ENCODE measurements at regions not wholly inside any gene's neighbourhood (a gene's known extent, or its start where the extent isn't known, plus 50 kb on each side); places are given as distances from the start of the nearest gene placed in this dataset.

GRCh38 chr3:18883571-18883970, 264.7 kb upstream of the KCNH8 start (continued):
- TF ChIP-seq, protein P1, sequence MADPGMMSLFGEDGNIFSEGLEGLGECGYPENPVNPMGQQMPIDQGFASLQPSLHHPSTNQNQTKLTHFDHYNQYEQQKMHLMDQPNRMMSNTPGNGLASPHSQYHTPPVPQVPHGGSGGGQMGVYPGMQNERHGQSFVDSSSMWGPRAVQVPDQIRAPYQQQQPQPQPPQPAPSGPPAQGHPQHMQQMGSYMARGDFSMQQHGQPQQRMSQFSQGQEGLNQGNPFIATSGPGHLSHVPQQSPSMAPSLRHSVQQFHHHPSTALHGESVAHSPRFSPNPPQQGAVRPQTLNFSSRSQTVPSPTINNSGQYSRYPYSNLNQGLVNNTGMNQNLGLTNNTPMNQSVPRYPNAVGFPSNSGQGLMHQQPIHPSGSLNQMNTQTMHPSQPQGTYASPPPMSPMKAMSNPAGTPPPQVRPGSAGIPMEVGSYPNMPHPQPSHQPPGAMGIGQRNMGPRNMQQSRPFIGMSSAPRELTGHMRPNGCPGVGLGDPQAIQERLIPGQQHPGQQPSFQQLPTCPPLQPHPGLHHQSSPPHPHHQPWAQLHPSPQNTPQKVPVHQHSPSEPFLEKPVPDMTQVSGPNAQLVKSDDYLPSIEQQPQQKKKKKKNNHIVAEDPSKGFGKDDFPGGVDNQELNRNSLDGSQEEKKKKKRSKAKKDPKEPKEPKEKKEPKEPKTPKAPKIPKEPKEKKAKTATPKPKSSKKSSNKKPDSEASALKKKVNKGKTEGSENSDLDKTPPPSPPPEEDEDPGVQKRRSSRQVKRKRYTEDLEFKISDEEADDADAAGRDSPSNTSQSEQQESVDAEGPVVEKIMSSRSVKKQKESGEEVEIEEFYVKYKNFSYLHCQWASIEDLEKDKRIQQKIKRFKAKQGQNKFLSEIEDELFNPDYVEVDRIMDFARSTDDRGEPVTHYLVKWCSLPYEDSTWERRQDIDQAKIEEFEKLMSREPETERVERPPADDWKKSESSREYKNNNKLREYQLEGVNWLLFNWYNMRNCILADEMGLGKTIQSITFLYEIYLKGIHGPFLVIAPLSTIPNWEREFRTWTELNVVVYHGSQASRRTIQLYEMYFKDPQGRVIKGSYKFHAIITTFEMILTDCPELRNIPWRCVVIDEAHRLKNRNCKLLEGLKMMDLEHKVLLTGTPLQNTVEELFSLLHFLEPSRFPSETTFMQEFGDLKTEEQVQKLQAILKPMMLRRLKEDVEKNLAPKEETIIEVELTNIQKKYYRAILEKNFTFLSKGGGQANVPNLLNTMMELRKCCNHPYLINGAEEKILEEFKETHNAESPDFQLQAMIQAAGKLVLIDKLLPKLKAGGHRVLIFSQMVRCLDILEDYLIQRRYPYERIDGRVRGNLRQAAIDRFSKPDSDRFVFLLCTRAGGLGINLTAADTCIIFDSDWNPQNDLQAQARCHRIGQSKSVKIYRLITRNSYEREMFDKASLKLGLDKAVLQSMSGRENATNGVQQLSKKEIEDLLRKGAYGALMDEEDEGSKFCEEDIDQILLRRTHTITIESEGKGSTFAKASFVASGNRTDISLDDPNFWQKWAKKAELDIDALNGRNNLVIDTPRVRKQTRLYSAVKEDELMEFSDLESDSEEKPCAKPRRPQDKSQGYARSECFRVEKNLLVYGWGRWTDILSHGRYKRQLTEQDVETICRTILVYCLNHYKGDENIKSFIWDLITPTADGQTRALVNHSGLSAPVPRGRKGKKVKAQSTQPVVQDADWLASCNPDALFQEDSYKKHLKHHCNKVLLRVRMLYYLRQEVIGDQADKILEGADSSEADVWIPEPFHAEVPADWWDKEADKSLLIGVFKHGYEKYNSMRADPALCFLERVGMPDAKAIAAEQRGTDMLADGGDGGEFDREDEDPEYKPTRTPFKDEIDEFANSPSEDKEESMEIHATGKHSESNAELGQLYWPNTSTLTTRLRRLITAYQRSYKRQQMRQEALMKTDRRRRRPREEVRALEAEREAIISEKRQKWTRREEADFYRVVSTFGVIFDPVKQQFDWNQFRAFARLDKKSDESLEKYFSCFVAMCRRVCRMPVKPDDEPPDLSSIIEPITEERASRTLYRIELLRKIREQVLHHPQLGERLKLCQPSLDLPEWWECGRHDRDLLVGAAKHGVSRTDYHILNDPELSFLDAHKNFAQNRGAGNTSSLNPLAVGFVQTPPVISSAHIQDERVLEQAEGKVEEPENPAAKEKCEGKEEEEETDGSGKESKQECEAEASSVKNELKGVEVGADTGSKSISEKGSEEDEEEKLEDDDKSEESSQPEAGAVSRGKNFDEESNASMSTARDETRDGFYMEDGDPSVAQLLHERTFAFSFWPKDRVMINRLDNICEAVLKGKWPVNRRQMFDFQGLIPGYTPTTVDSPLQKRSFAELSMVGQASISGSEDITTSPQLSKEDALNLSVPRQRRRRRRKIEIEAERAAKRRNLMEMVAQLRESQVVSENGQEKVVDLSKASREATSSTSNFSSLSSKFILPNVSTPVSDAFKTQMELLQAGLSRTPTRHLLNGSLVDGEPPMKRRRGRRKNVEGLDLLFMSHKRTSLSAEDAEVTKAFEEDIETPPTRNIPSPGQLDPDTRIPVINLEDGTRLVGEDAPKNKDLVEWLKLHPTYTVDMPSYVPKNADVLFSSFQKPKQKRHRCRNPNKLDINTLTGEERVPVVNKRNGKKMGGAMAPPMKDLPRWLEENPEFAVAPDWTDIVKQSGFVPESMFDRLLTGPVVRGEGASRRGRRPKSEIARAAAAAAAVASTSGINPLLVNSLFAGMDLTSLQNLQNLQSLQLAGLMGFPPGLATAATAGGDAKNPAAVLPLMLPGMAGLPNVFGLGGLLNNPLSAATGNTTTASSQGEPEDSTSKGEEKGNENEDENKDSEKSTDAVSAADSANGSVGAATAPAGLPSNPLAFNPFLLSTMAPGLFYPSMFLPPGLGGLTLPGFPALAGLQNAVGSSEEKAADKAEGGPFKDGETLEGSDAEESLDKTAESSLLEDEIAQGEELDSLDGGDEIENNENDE (IDR thresholded peaks at IDR 0.05; ENCODE audit: insufficient replicate concordance, low read length) = no peak
- TF ChIP-seq CBX8 (IDR thresholded peaks at IDR 0.05; ENCODE audit: borderline replicate concordance, low read depth, low read length) (no peak), SAP30 (IDR thresholded peaks at IDR 0.05; ENCODE audit: insufficient read depth, insufficient replicate concordance, low read length) (no peak), CBX5 (IDR thresholded peaks at IDR 0.05; ENCODE audit: low read depth, low read length) (no peak), KDM5A (IDR thresholded peaks at IDR 0.05; ENCODE audit: low read length) (no peak), SUZ12 (IDR thresholded peaks at IDR 0.05; ENCODE audit: low read length) (no peak), SP1 (IDR thresholded peaks at IDR 0.05; ENCODE audit: low read depth, low read length) (no peak), POU5F1 (IDR thresholded peaks at IDR 0.05; ENCODE audit: low read depth, low read length) (no peak), SIX5 (IDR thresholded peaks at IDR 0.05; ENCODE audit: low read depth, low read length) (no peak), FOSL1 (IDR thresholded peaks at IDR 0.05; ENCODE audit: insufficient read depth, low read depth, low read length) (no peak)

Measured in H1 (cell line).